Nephron progenitor cell (in vitro differentiated cells): ENCODE measurements at regions not wholly inside any gene's neighbourhood (a gene's known extent, or its start where the extent isn't known, plus 50 kb on each side); places are given as distances from the start of the nearest gene placed in this dataset.
A peak's percentile ranks its signal among the peaks of the same experiment; 100 is the strongest.

Experiments
- DNase-seq: peaks from one replicate; pipeline ENCODE4 v3.0.0; 2021
- H3K27ac Mint-ChIP-seq: 2 replicates; pipeline ENCODE4 v1.8.0; 2021; ENCODE audit warnings: mild to moderate bottlenecking, moderate library complexity, mixed read lengths
- H3K27me3 Mint-ChIP-seq: 2 replicates; pipeline ENCODE4 v1.8.0; 2021; ENCODE audit warnings: mild to moderate bottlenecking, low read depth, mixed read lengths; ENCODE audit not compliant: poor library complexity
- H3K36me3 Mint-ChIP-seq: 2 replicates; pipeline ENCODE4 v1.8.0; 2021; ENCODE audit warnings: low read depth, mixed read lengths
- H3K4me1 Mint-ChIP-seq: 2 replicates; pipeline ENCODE4 v1.8.0; 2021; ENCODE audit warnings: mixed read lengths
- H3K4me3 Mint-ChIP-seq: 2 replicates; pipeline ENCODE4 v1.8.0; 2021; ENCODE audit warnings: mild to moderate bottlenecking, moderate library complexity, mixed read lengths
- H3K9me3 Mint-ChIP-seq: 2 replicates; pipeline ENCODE4 v1.8.0; 2021; ENCODE audit warnings: mild to moderate bottlenecking, moderate library complexity, mixed read lengths
- TF ChIP-seq, protein P1 (sequence below): fragments of 200-600 bp; sonication (generic); IDR thresholded peaks from 2 replicates; pipeline ENCODE4 v1.5.0; 2021; ENCODE audit warnings: antibody characterized with exemption

DNA sequence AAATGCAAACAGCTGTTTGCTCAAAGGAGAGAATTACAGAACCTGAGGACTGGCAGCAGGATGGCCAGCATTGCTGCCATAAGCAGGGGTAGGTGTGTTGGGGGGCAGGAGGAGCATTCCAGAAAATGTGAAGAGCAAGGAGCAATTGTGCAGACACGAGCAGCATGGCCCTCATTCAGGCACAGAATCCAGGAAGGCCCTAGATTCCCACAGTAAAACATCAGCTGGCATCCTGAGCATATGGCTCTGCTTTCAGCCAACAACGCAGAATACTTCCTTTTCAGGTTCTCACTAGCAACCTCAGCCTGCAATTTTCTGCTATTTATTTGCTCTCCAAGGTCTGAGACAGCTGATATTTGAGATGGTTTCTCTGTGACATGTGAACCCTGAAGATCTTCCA is 243.4 kb upstream of the POU3F2 start:
- TF ChIP-seq, protein P1, sequence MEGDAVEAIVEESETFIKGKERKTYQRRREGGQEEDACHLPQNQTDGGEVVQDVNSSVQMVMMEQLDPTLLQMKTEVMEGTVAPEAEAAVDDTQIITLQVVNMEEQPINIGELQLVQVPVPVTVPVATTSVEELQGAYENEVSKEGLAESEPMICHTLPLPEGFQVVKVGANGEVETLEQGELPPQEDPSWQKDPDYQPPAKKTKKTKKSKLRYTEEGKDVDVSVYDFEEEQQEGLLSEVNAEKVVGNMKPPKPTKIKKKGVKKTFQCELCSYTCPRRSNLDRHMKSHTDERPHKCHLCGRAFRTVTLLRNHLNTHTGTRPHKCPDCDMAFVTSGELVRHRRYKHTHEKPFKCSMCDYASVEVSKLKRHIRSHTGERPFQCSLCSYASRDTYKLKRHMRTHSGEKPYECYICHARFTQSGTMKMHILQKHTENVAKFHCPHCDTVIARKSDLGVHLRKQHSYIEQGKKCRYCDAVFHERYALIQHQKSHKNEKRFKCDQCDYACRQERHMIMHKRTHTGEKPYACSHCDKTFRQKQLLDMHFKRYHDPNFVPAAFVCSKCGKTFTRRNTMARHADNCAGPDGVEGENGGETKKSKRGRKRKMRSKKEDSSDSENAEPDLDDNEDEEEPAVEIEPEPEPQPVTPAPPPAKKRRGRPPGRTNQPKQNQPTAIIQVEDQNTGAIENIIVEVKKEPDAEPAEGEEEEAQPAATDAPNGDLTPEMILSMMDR = no peak
- peaks cover 23% of the 10 kb centered on the region for H3K4me1 Mint-ChIP-seq
- H3K4me3 Mint-ChIP-seq = no peak overlapping the region
- H3K27me3 Mint-ChIP-seq = no peaks in the 10 kb centered on the region
- H3K27ac Mint-ChIP-seq = no peak overlapping the region
- no peaks in the 10 kb centered on the region for H3K36me3 Mint-ChIP-seq
- H3K9me3 Mint-ChIP-seq = no peaks in the 10 kb centered on the region
- peak; percentile 4 for DNase-seq

DNA sequence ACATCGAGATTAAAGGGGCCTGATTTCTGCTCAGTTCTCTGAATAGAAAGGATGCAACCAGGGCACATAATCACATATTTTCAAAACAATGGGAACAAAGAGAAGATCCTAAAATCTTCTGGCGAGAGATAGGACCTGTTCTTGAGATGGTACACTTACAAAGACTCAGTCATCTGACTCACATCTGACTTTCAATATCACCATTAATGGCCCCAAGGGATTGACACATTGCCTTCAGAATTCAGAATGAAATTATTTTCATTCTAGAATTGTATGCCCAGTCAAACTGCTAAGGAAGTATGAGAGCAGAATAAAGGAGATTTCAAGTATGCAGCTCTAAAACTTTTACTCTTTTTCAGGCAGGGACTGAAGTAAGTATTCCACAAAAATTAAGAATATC is 240.7 kb upstream of the POU3F2 start:
- no peak overlapping the region for H3K27ac Mint-ChIP-seq
- no peaks in the 10 kb centered on the region for H3K27me3 Mint-ChIP-seq
- no peaks in the 10 kb centered on the region for H3K9me3 Mint-ChIP-seq
- TF ChIP-seq, protein P1 = no peak
- no peak for DNase-seq
- H3K4me3 Mint-ChIP-seq = no peak overlapping the region
- peaks cover 17% of the 10 kb centered on the region for H3K4me1 Mint-ChIP-seq
- no peaks in the 10 kb centered on the region for H3K36me3 Mint-ChIP-seq

DNA sequence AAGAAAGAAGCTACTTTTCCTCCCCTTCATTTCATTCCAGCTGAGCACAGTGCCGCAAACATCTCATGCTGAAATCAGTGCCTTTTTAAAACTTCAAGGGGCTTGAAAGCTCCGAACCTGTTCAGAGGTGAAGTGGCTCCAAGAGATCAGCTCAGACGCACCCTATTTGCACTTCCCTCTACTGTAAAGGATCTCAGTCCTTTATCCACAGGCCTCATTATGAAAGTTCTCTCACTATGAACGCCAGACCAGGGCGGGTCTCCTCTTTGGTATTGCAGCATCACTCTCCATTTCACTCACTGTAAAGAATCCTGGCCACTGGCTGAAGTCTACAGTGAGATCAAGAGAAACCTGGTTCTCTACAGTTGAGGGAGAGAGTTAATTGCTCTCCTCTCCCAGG is 232.7 kb upstream of the POU3F2 start:
- no peaks in the 10 kb centered on the region for H3K36me3 Mint-ChIP-seq
- no peak overlapping the region for H3K4me3 Mint-ChIP-seq
- TF ChIP-seq, protein P1 = no peak
- no peaks in the 10 kb centered on the region for H3K4me1 Mint-ChIP-seq
- peaks cover 3% of the 10 kb centered on the region for H3K27me3 Mint-ChIP-seq
- no peak for DNase-seq
- H3K9me3 Mint-ChIP-seq = no peaks in the 10 kb centered on the region
- no peak overlapping the region for H3K27ac Mint-ChIP-seq

DNA sequence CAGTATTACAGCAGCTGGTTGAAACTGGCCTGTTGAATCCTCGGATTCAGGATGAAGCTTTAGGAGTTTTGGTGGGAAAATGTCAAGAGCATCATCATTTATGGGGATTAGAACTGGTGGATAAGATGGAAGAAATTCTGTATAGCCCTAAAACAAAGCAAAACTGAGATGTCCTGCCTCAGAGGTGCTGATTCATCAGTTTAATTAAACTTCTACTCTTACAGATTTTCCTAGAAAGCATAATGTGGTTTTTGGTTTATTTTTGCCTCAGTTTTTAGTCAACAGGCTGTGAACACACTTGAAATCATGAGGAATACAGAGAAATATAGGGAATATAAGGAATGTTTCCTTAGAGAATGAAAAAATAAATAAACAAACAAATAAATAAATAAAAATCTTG is 228.7 kb upstream of the POU3F2 start:
- no peaks in the 10 kb centered on the region for H3K4me1 Mint-ChIP-seq
- TF ChIP-seq, protein P1 = no peak
- H3K9me3 Mint-ChIP-seq = peaks cover 11% of the 10 kb centered on the region
- no peaks in the 10 kb centered on the region for H3K36me3 Mint-ChIP-seq
- H3K27ac Mint-ChIP-seq = no peak overlapping the region
- no peak overlapping the region for H3K4me3 Mint-ChIP-seq
- DNase-seq = no peak
- peaks cover 3% of the 10 kb centered on the region for H3K27me3 Mint-ChIP-seq

DNA sequence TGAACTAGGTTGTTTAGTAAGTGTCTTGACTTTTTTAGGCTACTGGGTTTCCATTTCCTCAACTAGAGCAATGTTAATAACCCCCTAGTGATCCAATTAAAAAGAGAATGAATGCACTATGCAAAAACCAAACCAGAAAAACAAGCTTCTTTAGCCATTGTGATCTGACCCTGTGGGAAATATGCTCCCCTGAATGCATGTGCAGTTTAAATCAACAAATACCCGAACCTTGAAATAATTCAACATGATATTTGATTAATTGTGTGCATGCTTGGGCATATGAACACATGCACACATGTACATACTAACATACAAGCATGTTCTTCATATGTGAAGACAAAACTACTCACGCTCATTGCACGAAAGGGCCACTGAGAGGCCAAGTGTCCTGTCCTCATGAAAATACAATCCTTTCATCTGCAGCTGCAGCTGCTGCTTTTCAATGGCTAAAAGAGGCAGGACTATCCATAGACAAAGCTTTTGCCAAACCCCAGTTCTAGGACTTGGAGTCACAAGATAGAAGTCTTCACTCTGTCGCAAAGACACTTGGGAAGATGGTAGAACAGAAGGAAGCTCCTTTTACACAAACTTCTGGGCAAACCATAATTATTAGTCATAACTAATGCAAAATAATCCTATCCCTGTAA is 207.1 kb upstream of the POU3F2 start:
- Mint-ChIP-seq H3K27me3 (peaks cover 3% of the 10 kb centered on the region), H3K36me3 (no peaks in the 10 kb centered on the region), H3K9me3 (no peaks in the 10 kb centered on the region), H3K4me1 (no peaks in the 10 kb centered on the region), H3K4me3 (no peak overlapping the region), H3K27ac (no peak overlapping the region)
- no peak for DNase-seq
- TF ChIP-seq, protein P1 = no peak

DNA sequence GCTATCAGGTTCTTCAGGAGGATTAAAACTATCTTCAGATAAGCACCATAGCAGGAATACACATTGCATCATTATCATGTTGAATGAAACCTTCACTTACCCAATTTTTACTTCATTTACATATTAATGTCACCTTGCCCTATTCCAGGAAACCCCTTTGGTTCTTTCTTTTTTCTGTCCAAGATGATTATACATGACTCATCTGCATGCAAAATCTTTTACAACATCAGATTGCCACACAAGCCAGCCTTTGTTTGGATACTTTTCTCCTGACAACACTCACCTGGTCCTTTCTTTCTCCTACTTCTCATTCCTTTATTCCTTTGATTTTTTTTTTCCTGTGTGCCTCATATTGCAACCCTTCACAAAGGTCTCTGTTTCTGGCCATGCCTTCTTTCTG is 200.5 kb upstream of the POU3F2 start:
- TF ChIP-seq, protein P1 = no peak
- H3K4me1 Mint-ChIP-seq = peaks cover 3% of the 10 kb centered on the region
- H3K27me3 Mint-ChIP-seq = peaks cover 3% of the 10 kb centered on the region
- no peaks in the 10 kb centered on the region for H3K36me3 Mint-ChIP-seq
- no peaks in the 10 kb centered on the region for H3K9me3 Mint-ChIP-seq
- no peak for DNase-seq
- H3K4me3 Mint-ChIP-seq = no peak overlapping the region
- no peak overlapping the region for H3K27ac Mint-ChIP-seq
